ENCODE measurements at regions not wholly inside any gene's neighbourhood (a gene's known extent, or its start where the extent isn't known, plus 50 kb on each side); places are given as distances from the start of the nearest gene placed in this dataset.
"Not testable (repeated sequence)": the region's sequence is repeated elsewhere in the genome, so short reads cannot be mapped to it uniquely, and the experiment has no call there.

DNA sequence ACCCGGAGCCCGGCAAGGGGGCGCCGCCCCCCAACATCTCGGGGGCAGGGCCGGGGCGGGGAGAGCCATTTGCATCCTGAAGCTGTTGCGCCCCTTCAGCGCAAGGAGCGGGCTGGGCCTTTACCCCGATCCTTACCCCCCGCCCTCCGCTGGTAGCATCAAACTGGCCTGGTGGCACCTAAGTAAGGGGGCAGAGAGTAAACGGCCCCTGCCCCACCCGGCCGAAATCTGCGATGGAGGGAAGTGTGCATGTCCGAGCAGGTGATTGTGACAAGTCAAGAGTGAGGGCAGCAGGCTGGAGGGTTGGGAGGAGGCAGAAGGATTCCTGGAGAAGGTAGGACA is 101.2 kb downstream of the ESM1 start:
- DNase-seq (ENCODE audit: low read depth) = no peak

DNA sequence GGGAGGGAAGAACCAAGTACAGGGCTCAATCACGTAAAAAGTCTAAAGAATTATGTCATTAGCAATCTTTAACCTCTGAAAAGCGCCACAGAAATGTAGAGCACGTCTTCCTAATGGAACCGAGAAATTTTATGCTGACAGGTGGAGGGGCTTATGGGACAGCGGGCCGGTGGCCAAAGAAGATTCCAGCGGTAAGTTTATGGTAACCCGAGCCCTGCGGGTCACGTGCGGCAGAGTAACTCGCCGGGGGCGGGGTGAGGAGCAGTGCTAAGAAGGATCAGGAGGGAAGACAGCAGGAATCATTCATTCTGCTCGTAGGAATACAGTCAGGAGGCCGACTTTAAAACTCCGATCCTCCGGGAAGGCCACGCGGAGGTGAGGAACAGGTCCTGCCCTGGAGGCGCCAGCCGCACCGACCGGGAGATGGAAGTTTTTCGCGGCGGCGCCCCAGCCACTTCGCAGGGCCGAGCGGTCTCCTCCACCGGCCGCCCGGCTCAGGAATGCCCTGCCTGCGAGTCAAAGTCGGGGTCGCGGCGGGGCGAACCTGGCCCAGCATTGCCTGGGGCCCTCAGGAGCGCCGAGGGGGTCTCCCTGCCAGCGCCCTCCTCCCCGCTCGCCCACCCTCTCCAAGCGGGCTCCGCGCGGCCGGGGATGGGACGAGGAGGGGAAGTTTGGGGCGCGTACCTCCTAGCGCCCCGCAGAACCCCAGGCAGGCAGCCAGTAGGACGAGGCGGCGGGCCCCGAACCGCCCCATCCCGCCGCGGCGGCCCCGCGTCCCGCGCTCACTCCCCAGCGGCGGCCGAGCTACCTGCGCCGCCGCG is 101.8 kb downstream of the ESM1 start:
- DNase-seq (ENCODE audit: low read depth) = no peak

DNA sequence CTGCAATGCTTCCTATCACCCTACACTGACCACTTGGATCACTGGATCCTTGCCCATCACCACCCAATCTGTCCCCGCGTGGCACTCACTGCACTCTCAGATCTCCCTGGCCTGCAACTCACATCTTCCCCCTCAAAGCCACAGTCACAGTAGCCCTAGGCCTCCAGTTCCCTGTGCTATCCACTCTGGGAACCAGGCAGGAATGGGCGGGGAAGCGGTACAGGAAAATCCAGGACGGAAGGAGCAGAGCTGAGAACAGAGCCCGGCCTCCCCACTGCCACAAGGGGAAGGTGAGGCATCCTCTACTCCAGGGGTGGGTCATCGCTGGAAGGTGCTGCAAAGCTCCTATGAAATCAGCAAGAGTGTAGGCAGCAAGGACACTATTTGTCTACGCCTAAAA is 102.6 kb downstream of the ESM1 start:
- DNase-seq (ENCODE audit: low read depth) = no peak

DNA sequence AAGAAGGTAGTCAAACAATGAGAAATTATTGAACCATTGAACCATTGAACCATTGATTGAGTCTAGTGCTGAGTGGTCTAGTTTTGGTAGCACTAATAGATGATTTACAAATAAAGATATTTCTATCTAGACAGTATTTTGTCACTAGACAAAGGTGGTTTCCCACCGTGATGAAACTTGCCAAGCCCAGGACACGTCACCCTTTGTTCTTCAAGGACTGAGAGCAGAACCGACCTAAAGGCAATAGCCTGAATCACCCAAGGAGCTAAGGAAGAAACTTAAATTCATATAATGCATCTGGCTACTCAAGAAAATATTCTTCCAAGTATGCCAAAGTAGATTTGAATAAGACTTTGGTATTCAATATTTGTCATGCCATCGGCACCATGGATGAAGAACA is 103.3 kb downstream of the ESM1 start:
- no peak for DNase-seq (ENCODE audit: low read depth)

DNA sequence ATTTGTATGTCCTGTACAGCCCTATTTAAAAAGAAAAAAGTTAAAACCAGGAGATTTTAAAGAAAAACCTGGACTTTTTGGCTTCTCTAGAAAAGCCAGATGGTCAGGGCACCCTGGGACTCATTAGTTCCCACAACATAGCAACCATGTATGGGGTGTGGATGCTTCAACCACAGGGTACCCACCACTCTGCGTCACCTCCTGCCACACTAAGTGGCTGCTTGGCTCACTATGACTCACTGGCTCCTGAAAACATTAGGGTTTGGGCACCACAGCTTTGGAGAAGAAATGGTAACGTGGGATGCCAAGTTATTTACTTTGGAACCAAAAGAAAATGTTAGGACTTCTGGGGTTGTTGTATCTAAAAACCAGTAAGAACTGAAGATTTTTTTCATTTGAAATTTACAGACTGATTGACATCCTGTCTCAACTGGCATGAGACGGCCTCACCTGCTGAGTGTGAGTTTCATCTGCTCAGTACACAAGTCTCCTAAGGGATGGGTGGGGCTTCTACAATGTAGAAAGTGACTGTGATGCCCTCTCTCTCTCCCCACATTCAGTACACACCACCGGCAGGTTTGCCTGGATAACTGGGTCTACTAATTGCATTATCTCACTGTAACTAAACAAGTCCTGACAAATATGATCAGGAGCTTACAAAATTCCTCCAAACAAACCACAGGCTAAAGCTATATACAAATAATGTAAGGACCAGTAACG is 103.9 kb downstream of the ESM1 start:
- no peak for DNase-seq (ENCODE audit: low read depth)

DNA sequence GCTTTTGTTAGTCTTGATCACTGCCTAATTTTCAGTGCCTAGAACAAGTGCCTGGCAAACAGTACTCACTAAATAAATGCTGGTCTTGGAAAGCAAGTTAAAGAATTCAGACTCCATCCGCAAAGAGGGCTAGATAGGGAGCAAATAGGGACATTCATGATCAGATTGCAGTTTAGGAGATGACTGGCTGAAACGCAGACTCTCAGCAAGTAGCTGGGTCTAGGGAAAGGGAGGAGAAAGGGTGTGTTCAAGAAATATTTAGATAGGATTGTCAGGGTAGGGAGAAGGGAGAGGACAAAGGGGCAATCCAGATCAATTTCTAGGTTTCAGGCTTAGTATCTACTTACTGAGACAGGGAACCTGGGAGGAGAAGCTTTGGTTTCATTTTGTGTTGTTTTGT is 108.4 kb downstream of the ESM1 start:
- DNase-seq (ENCODE audit: low read depth) = no peak

DNA sequence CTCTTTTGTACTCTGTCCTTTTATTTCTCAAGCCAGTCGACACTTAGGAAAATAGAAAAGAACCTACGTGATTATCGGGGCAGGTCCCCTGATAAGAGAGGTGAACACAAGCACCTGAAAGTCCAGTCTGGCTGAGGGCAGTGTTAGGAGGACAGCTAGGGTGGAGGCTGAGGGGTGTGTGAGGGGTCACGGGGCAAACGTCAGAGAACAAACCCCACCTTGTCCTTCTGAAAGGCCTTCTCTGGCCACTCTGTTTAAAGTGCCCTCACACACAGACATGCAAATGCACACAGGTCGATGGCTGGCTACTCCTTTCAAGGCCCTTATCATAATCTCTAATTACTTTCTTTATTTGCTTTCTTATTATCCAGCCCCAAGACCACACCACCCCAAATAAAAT is 108.8 kb downstream of the ESM1 start:
- no peak for DNase-seq (ENCODE audit: low read depth)

DNA sequence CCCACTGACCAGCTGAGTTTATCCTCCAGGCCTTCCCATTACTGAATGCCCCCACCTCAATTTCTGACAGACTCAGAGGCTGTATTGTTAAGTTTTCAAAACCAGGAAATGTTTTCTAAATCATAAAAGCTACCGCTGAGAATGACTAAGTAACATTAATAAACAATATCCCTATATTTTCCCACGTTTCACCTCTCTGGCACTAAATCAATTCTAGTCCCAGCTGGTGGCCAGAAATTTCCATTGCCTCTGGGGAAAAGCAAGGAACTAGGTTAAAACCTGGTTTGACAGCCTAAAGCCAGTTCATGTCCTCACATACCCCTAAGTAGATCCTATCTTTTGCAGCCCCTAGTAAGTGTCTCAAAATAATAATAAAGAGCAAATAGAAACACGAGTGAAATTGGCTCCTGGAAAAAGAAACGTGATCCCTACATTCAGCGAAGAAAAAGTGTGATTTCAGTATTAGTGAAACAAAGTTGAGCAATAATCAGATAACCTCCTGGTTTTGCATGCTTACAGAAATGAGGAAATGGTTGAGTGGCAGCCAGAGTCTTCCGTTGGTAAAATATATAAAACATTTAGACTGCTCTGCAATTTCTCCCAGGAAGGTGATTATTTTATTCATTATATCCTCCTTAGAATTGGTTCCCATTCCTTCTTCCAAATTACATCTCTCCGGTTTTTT is 110.9 kb downstream of the ESM1 start:
- DNase-seq (ENCODE audit: low read depth) = no peak

DNA sequence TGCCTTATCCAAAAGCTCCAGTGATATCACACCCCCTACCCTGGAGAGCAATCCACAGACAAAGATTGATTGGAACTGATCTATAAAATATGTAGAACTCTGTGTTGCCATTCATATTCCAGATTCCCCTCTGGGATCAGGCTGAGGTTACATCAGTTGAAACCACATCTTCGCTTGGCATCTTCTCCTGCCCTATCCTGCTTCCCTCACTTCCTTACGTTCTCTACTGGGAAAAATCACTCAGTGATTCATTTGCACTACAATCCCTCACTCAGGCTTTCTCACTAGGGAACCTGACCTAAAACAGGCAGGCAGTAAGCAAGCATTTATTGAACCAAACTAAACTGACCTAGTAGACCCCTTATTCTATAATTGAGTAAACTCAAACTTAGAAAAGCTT is 111.7 kb downstream of the ESM1 start:
- no peak for DNase-seq (ENCODE audit: low read depth)

DNA sequence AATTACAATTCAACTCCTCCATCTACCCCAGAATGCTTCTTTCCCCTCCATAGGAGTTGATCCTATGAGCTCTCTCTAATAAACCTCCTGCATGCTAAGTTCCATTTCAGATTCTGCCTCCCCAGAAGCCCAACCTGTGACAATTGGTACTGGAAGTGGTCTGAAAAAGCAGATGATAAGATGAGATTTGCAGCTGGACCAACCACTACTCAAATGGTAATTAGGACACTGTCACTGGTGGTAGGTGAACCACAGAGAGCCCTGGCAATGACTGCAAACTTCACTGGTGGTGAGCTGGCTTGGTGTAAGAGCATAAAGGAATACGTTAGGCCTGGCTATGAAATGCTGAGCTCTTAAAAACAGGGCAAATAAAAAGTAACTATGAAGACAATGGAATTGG is 112.6 kb downstream of the ESM1 start:
- no peak for DNase-seq (ENCODE audit: low read depth)

DNA sequence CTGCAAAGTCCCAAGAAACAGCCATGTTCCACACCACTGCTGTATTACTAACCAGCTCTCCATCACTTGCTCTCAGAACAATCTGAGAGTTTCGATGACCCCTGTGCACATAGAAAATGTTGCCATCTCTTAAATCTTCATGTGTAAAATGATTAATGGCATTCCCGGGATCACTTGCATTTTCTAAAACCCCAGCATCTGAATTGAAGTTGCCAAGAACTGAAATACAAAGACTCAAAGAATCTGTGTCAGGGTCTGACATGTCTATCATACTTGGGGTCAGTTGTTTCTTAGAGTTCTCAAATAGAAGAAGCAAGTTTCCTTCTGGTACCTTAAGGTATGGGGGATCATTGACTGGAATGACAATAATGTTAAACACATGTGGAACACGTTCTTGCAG is 115.1 kb downstream of the ESM1 start:
- no peak for DNase-seq (ENCODE audit: low read depth)

DNA sequence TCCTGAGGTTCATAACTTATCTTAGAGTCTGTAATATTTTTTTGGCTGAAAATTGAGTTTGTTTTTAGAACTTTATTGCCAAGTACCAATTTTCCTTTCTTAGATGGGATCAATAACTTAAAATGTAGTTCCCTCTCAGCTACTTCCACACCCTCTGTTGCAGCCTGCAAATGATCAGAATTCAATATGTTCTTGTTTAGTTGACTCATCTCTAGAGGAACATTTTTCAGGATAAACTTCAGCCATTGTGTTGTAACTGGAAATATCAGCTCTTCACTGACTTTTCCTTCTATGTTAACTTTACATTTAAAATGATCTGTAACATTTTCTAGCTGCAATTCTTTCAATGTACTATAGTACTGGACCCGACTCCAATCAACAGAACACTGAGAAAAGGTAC is 115.7 kb downstream of the ESM1 start:
- no peak for DNase-seq (ENCODE audit: low read depth)

DNA sequence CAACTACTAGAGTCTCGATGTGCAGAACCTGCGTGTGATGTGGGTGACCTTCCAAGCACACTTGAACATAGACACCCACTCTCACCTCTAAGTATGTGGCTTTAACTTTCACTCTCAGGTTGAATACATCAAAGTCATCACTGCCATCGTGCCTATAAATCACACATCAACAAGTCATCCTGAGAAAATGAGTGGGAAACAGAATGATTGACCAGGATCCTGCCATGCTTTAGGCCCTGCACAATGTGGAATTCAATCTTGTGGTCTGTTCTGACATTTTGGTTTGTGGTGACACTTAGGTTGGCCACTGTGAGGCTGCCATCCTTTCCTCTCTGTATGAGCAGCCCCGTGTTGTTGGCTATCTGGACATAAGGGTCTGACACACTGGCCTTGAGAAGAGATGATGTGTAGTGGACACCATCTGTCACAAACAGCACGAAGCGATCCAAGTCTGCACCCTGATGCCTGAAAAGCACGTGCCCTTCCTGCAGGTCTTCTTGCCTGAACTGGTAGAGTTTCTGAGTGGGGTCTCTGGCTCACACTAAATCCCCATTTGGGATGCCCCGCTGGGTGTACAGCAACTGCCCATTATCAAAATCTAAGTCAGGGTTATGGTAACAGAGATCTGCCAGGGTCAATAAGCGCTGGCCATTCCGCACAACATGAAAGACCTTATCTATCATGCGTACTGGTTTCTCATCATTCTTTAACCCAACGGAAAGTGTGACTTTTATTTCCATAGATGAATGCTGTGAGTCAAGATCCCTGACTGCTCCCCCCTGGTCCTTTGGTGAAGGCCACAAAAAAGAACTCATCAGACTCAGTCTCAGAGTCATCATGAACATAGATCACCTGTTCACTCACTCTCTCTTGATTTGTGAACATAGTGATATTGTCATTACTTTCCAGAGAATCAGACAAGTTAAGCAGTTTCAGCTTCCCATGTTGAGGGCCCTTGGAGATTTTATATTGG is 116.6 kb downstream of the ESM1 start:
- no peak for DNase-seq (ENCODE audit: low read depth)

DNA sequence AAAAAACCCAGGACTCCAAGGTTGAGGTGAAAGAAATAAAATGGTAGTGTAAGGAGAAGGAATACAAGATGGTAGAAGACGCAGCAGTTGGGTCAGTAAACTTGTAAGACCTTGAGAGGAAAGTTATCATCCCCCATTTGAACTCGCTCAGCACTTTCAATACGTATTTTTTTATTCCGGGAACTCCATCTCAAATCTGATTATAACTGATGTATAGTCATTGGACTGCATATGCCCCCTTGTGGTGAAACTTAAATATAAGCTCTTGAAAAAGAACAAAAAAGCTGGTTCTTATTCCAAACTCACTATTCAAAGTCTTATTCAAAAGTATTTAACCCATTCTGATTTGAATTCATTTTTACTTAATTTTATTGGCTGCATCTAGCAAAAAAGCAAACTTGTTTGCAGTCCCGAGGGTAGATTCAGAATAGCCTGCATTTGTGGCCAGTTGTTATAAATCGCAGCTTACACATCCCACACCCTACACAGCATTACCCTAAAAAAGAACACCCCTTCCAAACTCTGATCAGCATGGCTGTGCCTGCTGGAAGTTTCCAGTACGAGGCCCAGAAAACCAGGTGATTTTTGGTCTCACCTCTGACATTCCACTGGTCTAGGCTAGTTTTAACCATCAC is 118.0 kb downstream of the ESM1 start:
- no peak for DNase-seq (ENCODE audit: low read depth)

DNA sequence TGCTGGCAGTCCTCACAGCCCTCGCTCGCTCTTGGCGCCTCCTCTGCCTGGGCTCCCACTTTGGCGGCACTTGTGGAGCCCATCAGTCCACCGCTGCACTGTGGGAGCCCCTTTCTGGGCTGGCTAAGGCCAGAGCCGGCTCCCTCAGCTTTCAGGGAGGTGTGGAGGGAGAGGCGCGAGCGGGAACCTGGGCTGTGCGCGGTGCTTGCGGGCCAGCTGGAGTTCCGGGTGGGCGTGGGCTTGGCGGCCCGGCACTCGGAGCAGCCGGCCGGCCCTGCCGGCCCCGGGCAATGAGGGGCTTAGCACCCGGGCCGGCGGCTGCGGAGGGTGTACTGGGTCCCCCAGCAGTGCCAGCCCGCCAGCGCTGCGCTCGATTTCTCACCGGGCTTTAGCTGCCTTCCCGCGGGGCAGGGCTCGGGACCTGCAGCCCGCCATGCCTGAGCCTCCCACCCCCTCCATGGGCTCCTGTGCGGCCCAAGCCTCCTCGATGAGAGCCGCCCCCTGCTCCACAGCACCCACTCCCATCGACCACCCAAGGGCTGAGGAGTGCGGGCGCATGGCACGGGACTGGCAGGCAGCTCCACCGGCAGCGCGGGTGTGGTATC is 120.4 kb downstream of the ESM1 start:
- DNase-seq (ENCODE audit: low read depth) = not testable (repeated sequence)

DNA sequence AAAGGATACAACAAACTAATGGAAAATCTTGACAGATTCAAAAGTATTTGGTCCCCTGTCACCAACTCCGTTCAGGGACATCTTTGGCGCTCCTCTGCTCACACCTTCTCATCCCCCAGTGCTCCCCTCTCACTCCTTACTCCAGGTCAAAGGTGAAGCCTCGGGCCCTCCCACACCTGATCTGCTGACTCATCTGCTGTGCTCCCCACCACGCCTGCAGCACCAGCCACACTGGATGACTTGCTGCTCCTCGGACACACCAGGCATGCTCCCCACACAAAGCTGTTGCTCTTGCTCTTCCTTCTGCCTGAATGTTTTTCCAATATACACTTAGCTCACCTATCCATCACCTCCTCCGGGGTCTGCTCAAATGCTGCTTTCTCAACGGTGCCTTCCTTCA is 123.4 kb downstream of the ESM1 start:
- DNase-seq (ENCODE audit: low read depth) = no peak

DNA sequence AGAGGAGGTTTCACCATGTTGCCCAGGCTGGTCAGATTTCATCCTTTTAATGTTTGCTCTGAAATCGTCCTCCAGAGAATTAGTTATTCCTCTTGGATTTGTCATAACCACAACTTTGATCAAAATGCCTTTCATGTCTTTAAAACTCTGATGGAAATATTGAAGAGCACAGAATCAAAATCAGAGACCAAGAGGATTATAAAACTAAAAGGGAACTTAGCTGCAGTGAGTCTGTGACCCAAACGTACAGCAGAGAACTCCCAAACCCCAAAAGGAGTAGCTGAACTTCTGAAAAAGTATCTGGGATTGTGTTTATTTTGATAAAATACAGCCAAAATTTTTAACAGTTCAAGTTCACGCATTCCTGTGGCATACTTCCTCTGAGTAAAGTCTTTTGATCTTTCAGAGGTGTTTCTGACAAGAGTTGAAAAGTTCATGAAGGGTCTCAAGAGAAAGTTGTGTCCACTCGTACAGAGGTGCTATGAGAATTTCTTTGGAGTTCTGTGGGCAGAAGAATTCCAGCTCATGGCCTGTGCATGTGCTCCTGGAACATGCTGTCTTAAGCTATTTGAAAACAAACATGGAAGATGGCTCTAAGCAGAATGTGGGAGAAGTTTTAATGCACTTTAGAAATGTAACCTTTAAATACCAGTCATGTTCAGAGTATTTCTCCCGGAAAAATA is 124.0 kb downstream of the ESM1 start:
- no peak for DNase-seq (ENCODE audit: low read depth)

DNA sequence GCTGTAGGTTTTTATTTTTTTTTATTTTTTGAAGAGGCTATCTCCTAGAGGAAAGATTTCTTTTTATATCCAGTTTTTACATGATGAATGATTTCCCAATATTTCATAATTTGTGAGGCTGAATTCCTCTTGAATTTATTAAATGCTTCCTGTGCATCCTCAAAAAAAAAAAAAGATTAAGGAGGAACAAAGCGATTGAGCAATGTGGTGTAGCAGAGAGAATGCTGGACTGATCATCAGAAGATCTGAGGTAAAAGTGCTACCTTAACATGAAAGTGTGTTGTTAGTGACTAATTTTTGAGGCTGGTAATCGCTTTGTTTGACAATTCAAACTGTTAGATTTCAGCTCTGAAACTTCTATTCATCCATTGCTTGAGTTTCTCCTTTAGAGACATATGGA is 125.1 kb downstream of the ESM1 start:
- no peak for DNase-seq (ENCODE audit: low read depth)

DNA sequence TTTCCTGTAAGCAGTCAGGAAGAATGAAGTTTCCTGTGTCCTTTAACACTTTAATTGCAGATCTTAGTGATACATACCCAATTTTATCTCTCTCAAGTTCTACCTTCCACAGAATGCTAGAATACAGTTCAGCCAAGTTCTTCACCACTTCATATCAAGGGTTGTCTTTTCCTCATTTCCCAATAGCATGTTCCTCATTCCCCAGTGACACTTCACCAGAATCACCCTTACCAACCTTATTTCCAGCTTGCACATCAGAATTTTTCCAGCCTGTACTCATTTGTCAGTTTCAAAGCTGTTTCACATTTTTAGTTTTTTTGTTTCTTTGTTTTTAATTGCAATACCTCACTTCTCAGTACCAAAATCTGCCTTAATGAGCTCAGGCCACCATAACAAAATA is 126.1 kb downstream of the ESM1 start:
- DNase-seq (ENCODE audit: low read depth) = no peak

DNA sequence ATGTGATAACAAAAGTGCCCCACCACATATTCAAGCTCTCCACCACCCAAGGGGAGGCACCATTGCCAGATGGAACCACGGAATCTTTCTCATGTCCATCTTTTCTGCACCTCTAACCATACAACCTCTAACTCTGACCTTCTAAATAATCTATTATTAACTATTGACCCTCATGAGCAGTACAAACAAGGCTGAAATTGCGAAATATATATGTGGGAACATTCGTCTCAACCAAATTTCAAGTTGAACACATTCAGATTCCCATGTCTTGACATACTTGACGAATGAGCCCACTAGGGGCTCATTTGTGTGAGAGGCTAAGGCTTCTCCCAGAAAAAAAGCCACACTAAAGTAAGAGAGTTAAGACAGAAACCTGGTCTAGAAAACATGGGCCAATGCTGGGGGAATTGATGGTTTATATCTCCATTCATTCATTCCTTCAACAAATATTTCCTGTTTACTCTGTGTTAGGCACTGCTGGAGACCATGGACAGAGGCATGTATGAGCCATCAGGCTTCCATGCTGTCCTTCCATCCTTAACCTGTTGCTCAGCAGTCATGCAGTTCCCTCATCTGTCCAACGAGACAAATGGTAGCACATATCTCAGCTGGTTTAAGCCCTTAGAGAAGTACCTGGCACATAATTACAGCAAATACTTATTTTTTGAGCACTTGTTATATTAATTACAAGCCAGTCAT is 130.4 kb downstream of the ESM1 start:
- no peak for DNase-seq (ENCODE audit: low read depth)

Data from activated T-helper 9 cell treated with anti-CD3 and anti-CD28 coated beads, Interleukin-2, amount 50 U/mL, for 16 hours (primary cell).